ENCODE measurements at regions not wholly inside any gene's neighbourhood (a gene's known extent, or its start where the extent isn't known, plus 50 kb on each side); places are given as distances from the start of the nearest gene placed in this dataset.

- Histone ChIP-seq H3K4me3 (replicated peaks in 1 of 3) (no peak overlapping the region), H3K4me1 (peaks cover 5 to 35% of the 10 kb centered on the region in 2 donors), H3K27me3 (no peaks in the 10 kb centered on the region), H3K36me3 (no peaks in the 10 kb centered on the region), H3K27ac (no peak overlapping the region), H3K9me3 (no peaks in the 10 kb centered on the region)
- 76 to 80% methylated on average over 2 of the region's 2 CpGs for WGBS, 2 donors
- no peak for DNase-seq
- intact Hi-C loops (cut with DNase I), result no loop called here
- no peak for TF ChIP-seq POLR2A (IDR thresholded peaks at IDR 0.05)
- TF ChIP-seq CTCF (IDR thresholded peaks at IDR 0.05), result no peak
These were observed 78.5 kb downstream of the SDC1 start for GRCh38 chr2:20146401-20146800.

- peak overlapping the region in 1 of 3 donors; percentile 26 for H3K27ac ChIP-seq
- DNase-seq, result peak; percentile 58 to 66
- WGBS, 2 donors, result 44 to 46% methylated on average over 11 of the region's 11 CpGs
These were observed 79.3 kb downstream of the SDC1 start for GRCh38 chr2:20145497-20146193.

GRCh38 chr2:20144861-20145260 lies 80.1 kb downstream of the SDC1 start:
- no peak for DNase-seq
- no peak overlapping the region for H3K27ac ChIP-seq
- H3K27me3 ChIP-seq, result no peaks in the 10 kb centered on the region
- TF ChIP-seq POLR2A (IDR thresholded peaks at IDR 0.05), result no peak
- no peak for TF ChIP-seq CTCF (IDR thresholded peaks at IDR 0.05)
- H3K4me1 ChIP-seq, result peaks cover 5 to 36% of the 10 kb centered on the region in 2 donors
- no peaks in the 10 kb centered on the region for H3K36me3 ChIP-seq
- whole genome bisulfite sequencing, 2 donors, result 90 to 94% methylated on average over 6 of the region's 6 CpGs
- no peaks in the 10 kb centered on the region for H3K9me3 ChIP-seq
- intact Hi-C loops (cut with DNase I), result no loop called here
- no peak overlapping the region for H3K4me3 ChIP-seq (replicated peaks in 1 of 3)

More at GRCh38 chr2:20145497-20146193, 79.3 kb downstream of the SDC1 start:
- H3K4me3 ChIP-seq (replicated peaks in 1 of 3), result no peak overlapping the region
- no peak for TF ChIP-seq CTCF (IDR thresholded peaks at IDR 0.05)
- no peak for TF ChIP-seq POLR2A (IDR thresholded peaks at IDR 0.05)
- no peaks in the 10 kb centered on the region for H3K36me3 ChIP-seq
- intact Hi-C loops (cut with DNase I), result no loop called here
- no peaks in the 10 kb centered on the region for H3K9me3 ChIP-seq
- peaks cover 5 to 41% of the 10 kb centered on the region in 2 donors for H3K4me1 ChIP-seq
- no peaks in the 10 kb centered on the region for H3K27me3 ChIP-seq

- TF ChIP-seq CTCF (IDR thresholded peaks at IDR 0.05) (no peak), POLR2A (IDR thresholded peaks at IDR 0.05) (no peak)
- Histone ChIP-seq H3K4me1 (peaks cover 3 to 29% of the 10 kb centered on the region in 2 donors), H3K27me3 (no peaks in the 10 kb centered on the region), H3K4me3 (replicated peaks in 1 of 3) (no peak overlapping the region), H3K27ac (no peak overlapping the region), H3K9me3 (no peaks in the 10 kb centered on the region), H3K36me3 (no peaks in the 10 kb centered on the region)
- intact Hi-C loops (cut with DNase I), result no loop called here
- DNase-seq, result no peak
- 100% methylated on average over 1 of the region's 1 CpG for WGBS, 2 donors
These were observed 80.7 kb downstream of the SDC1 start for GRCh38 chr2:20144196-20144595.

GRCh38 chr2:20143263-20143662 lies 81.7 kb downstream of the SDC1 start:
- 86 to 87% methylated on average over 5 of the region's 5 CpGs for WGBS, 2 donors
- Histone ChIP-seq H3K9me3 (no peaks in the 10 kb centered on the region), H3K27me3 (no peaks in the 10 kb centered on the region), H3K4me3 (replicated peaks in 1 of 3) (no peak overlapping the region), H3K27ac (no peak overlapping the region), H3K4me1 (peaks cover 0 to 22% of the 10 kb centered on the region in 2 donors), H3K36me3 (no peaks in the 10 kb centered on the region)
- TF ChIP-seq CTCF (IDR thresholded peaks at IDR 0.05) (no peak), POLR2A (IDR thresholded peaks at IDR 0.05) (no peak)
- DNase-seq, result no peak
- intact Hi-C loops (cut with DNase I), result no loop called here
